Testis (tissue), 2 donors: ENCODE measurements at regions not wholly inside any gene's neighbourhood (a gene's known extent, or its start where the extent isn't known, plus 50 kb on each side); places are given as distances from the start of the nearest gene placed in this dataset.
"Not testable (repeated sequence)": the region's sequence is repeated elsewhere in the genome, so short reads cannot be mapped to it uniquely, and the experiment has no call there.

ENCODE experiments used
- DNase-seq: peaks from one replicate; pipeline ENCODE4 v3.0.0-alpha.2; 2019
- H3K27ac ChIP-seq, 2 donors: fragments of 200-600 bp; sonication (generic); one replicate each; pipeline ENCODE4 v1.5.1; 2019
- H3K27me3 ChIP-seq: fragments of 200-600 bp; sonication (generic); one replicate; pipeline ENCODE4 v1.5.1; 2019
- H3K36me3 ChIP-seq: fragments of 200-600 bp; sonication (generic); one replicate; pipeline ENCODE4 v1.5.1; 2017; ENCODE audit warnings: low read depth; ENCODE audit errors: missing control alignments
- H3K4me1 ChIP-seq: fragments of 200-600 bp; sonication (generic); one replicate; pipeline ENCODE4 v1.5.1; 2019
- H3K4me3 ChIP-seq, 2 donors: fragments of 200-600 bp; sonication (generic); one replicate each; pipeline ENCODE4 v1.5.1; 2017 to 2019
- H3K9me3 ChIP-seq: fragments of 200-600 bp; sonication (generic); one replicate; pipeline ENCODE4 v1.5.1; 2017
- CTCF ChIP-seq, 3 experiments: fragments of 450-650 bp in 2 of 3; fragments of 200-600 bp in 1 of 3; sonication (generic) in 1 of 3; IDR thresholded peaks; one replicate each; pipeline ENCODE4 v1.5.1; 2016 to 2019; ENCODE audit warnings: antibody characterized with exemption in 3 of 3, mild to moderate bottlenecking in 2 of 3, moderate library complexity in 1 of 3
- POLR2A ChIP-seq: fragments of 450-650 bp; IDR thresholded peaks from one replicate; pipeline ENCODE4 v1.6.1; 2017; ENCODE audit warnings: antibody characterized with exemption, mild to moderate bottlenecking, moderate library complexity
- WGBS, 2 donors: methylation state at CpG; one replicate each; pipeline ENCODE4 v1.1.5; 2018; 5-methylcytosine and 5-hydroxymethylcytosine counted together
- intact Hi-C: fragments of 100-400 bp; cut with DNase I; formaldehyde crosslinking; loops from one replicate; pipeline ENCODE4 v1.15.1; 2023; ENCODE audit warnings: low total_unique reads

DNA sequence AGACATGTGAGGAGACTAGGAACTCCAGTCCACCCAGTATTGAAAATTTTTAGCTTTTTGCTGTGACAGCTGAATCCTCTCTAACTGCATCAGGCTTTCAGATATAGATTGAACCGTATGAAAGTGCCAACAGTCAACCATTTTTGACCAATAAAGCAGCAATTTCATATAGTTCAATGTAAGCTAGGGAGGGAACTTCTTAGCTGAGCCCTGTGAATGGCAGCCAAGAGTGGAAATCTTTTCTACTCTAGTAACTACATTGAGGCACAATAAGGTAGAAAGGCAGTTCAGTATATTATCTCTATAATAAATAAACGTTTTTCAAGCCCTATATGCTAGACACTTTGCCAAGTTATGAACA, 96.3 kb upstream of the TANK start:
- Histone ChIP-seq H3K9me3 (no peaks in the 10 kb centered on the region), H3K36me3 (no peaks in the 10 kb centered on the region), H3K27ac (no peak overlapping the region), H3K27me3 (no peaks in the 10 kb centered on the region), H3K4me3 (no peak overlapping the region), H3K4me1 (peaks cover 12% of the 10 kb centered on the region)
- 16 to 31% methylated on average over 2 of the region's 2 CpGs for WGBS, 2 donors
- DNase-seq, result no peak
- TF ChIP-seq CTCF (IDR thresholded peaks at IDR 0.05), result no peak
- TF ChIP-seq POLR2A, result no peak
- intact Hi-C loops, result no loop called here

- H3K27ac ChIP-seq, result no peak overlapping the region
- DNase-seq, result no peak
- 71 to 76% methylated on average over 3 of the region's 3 CpGs for WGBS, 2 donors
- no peaks in the 10 kb centered on the region for H3K9me3 ChIP-seq
- no peak overlapping the region for H3K4me3 ChIP-seq
- H3K4me1 ChIP-seq, result peaks cover 5% of the 10 kb centered on the region
- H3K27me3 ChIP-seq, result no peaks in the 10 kb centered on the region
- TF ChIP-seq POLR2A, result no peak
- no peak for TF ChIP-seq CTCF (IDR thresholded peaks at IDR 0.05)
- no peaks in the 10 kb centered on the region for H3K36me3 ChIP-seq
- intact Hi-C loops, result no loop called here
Observed at GRCh38 chr2:161067846-161068350, 92.3 kb upstream of the TANK start.

DNA sequence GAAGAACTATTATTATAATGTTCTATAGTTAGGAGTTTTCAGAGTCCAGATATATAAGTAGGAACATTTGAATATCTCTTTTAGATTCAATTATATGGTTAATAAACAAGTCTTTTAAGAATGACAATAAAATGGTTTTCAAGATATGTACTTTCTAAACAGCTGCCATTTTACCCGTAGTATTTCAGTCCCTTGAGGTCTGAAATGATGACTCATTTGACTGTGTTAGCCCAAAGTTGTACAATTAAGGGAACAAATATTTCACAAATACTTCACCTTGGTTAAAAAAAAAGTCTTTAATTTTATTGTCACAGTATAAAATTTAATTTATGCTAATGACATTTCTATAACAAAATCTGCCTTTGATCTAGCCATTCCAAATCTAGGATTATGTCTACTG, 91.6 kb upstream of the TANK start:
- Histone ChIP-seq H3K4me1 (no peaks in the 10 kb centered on the region), H3K27me3 (no peaks in the 10 kb centered on the region), H3K27ac (no peak overlapping the region), H3K36me3 (no peaks in the 10 kb centered on the region), H3K9me3 (no peaks in the 10 kb centered on the region), H3K4me3 (no peak overlapping the region)
- TF ChIP-seq CTCF (IDR thresholded peaks at IDR 0.05), result no peak
- no peak for TF ChIP-seq POLR2A
- WGBS, 2 donors, result 59 to 72% methylated on average over 1 of the region's 1 CpG
- no peak for DNase-seq
- intact Hi-C loops, result no loop called here

DNA sequence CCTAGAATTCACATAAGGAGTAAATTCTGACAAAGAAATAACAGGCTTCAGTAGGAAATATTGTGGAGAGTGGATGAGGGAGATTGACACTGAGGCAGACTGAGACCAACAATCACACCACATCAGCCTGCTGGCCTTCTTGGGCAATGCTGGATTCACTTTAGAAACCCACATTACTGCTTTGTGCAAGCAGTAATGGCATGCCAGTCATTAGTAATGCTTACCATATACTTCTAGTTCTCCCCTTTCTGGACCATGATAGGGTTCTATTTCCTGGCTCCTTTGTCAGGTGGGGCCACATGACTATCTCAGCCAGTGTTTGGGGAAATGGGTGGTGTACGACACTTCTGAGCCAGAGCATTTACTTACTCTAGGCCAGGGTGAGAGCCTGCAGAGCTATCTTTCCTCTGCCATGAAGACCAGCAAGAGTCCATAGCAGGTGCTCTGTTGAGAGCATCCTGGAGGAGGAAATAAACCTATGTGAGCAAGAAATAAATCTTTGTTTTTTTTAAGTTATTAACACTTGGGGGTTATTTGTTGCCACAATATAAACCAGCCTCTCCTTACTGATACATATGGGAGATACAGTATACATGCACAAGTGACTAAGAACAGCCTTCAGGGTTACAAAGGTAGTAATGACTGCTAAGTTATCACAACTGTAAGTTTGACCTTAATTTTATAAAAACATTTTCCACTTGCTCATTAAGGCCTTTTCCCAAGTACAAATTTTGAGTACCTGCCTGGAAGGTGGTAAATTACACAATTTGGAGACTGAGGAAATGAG, 89.3 kb upstream of the TANK start:
- no peak overlapping the region for H3K27ac ChIP-seq
- H3K4me3 ChIP-seq, result no peak overlapping the region
- no peaks in the 10 kb centered on the region for H3K36me3 ChIP-seq
- no peaks in the 10 kb centered on the region for H3K4me1 ChIP-seq
- no peaks in the 10 kb centered on the region for H3K27me3 ChIP-seq
- WGBS, 2 donors, result 62 to 94% methylated on average over 1 of the region's 1 CpG
- no peak for TF ChIP-seq POLR2A
- intact Hi-C loops, result no loop called here
- H3K9me3 ChIP-seq, result no peaks in the 10 kb centered on the region
- DNase-seq, result no peak

- H3K36me3 ChIP-seq, H3K27ac ChIP-seq, H3K4me3 ChIP-seq, H3K4me1 ChIP-seq, H3K9me3 ChIP-seq, intact Hi-C loops, DNase-seq, H3K27me3 ChIP-seq: not testable (repeated sequence)
- 83 to 97% methylated on average over 2 of the region's 2 CpGs for WGBS, 2 donors
Observed at GRCh38 chr2:161072436-161072835, 87.8 kb upstream of the TANK start.

DNA sequence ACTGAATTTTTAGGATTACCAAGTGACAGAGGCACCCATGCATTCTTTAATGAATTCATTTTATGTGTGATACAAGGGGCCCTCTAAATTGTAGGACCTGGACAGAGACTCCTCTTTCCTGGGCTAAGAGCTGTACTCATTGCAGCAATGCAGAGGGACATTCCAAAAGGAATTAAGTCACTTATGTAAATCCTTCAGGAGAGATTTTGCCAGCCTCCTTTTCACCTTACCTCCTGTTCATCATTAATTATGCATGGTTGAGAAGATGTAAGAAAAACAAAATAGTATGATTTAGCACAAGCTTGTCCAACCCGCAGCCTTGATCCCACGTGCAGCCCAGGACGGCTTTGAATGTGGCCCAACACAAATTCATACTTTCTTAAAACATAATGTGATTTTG, 84.5 kb upstream of the TANK start:
- TF ChIP-seq POLR2A (no peak), CTCF (IDR thresholded peaks at IDR 0.05) (no peak)
- Histone ChIP-seq H3K4me1 (no peaks in the 10 kb centered on the region), H3K9me3 (no peaks in the 10 kb centered on the region), H3K36me3 (no peaks in the 10 kb centered on the region), H3K4me3 (no peak overlapping the region), H3K27ac (no peak overlapping the region), H3K27me3 (no peaks in the 10 kb centered on the region)
- WGBS, 2 donors, result 93 to 94% methylated on average over 3 of the region's 3 CpGs
- DNase-seq, result no peak
- intact Hi-C loops, result no loop called here
